ENCODE measurements at regions not wholly inside any gene's neighbourhood (a gene's known extent, or its start where the extent isn't known, plus 50 kb on each side); places are given as distances from the start of the nearest gene placed in this dataset.

- no peak for TF ChIP-seq CTCF (IDR thresholded peaks at IDR 0.05; ENCODE audit: control extremely low read depth in 1 of 3, insufficient read depth in 1 of 3, low read depth in 1 of 3, low read length in 3 of 3)
- no peak for TF ChIP-seq CREB1 (IDR thresholded peaks at IDR 0.05)
- TF ChIP-seq EP300 (IDR thresholded peaks at IDR 0.05; ENCODE audit: borderline replicate concordance in 1 of 2, low read depth in 2 of 2, low read length in 2 of 2), result no peak
- TF ChIP-seq POLR2AphosphoS5 (IDR thresholded peaks at IDR 0.05; ENCODE audit: low read depth, low read length), result no peak
- no peak for TF ChIP-seq JUND (IDR thresholded peaks at IDR 0.05; ENCODE audit: low read length)
Observed at GRCh38 chr14:54188064-54188666, 208.6 kb upstream of the CDKN3 start.
